ENCODE measurements at regions not wholly inside any gene's neighbourhood (a gene's known extent, or its start where the extent isn't known, plus 50 kb on each side); places are given as distances from the start of the nearest gene placed in this dataset.

DNA sequence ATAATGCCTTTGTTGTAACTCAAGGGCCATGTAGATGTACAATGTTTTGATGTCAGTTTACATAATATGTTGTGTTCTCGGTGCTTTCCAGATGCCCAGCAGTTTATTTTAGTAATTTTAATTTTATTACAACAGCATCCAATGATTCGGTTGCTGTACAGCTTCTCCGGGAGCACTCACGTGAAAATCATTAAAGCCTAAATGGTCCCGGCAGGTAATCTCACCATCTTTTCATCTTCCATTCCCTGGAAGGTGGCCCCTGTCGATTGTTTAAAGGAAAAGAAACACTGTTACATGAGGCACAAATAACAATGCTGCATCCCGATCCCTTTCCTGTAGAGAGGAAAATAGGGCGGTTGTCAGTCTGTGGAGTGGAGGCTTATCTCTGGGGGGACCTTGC is 498.1 kb downstream of the SLC4A3 start:
- no peak overlapping the region for H3K9ac ChIP-seq (ENCODE audit: insufficient read depth in 1 of 2, low read depth in 2 of 2, low read length in 2 of 2)
- no peak for ATAC-seq
- H3K9me1 ChIP-seq (ENCODE audit: control insufficient read depth, insufficient read depth, low read length): no peaks in the 10 kb centered on the region
- no peak overlapping the region for H3K4me2 ChIP-seq (ENCODE audit: insufficient read depth, low read length)
- no TSS peak for BruUV-seq (replicated peaks)
- TF ChIP-seq NR2C2 (CRISPR knock-in tag; IDR thresholded peaks at IDR 0.05): no peak
- TF ChIP-seq NR2C2 (tag; IDR thresholded peaks at IDR 0.05): no peak
- no peak for TF ChIP-seq NCOR1 (IDR thresholded peaks at IDR 0.05)
- no peak for TF ChIP-seq POLR2B (IDR thresholded peaks at IDR 0.05; ENCODE audit: low read depth, partially characterized antibody)
- no peak for TF ChIP-seq ZKSCAN1 (IDR thresholded peaks at IDR 0.05; ENCODE audit: low read depth, low read length)
- ChIA-PET POLR2A (no interaction called here), CTCF (ENCODE audit: low intra/inter-chr PET ratio) (no interaction called here)
- H3K4me1 ChIP-seq (replicated peaks in 1 of 2; ENCODE audit: control insufficient read depth in 2 of 2, insufficient read depth in 2 of 2, low read length in 2 of 2): no peaks in the 10 kb centered on the region
- FAIRE-seq: no peak
- DNase-seq (ENCODE audit: extremely low read depth in 1 of 4, low spot score in 3 of 4): no peak
- H2AFZ ChIP-seq (ENCODE audit: low read depth, low read length): no peak overlapping the region
- H4K20me1 ChIP-seq (replicated peaks; ENCODE audit: control insufficient read depth, insufficient read depth, low read length): no peaks in the 10 kb centered on the region
- in situ Hi-C loops (cut with MboI) (no loop called here), intact Hi-C loops (cut with micrococcal nuclease) (no loop called here)
- no peak overlapping the region for H3K4me3 ChIP-seq
- H3K36me3 ChIP-seq (ENCODE audit: control insufficient read depth, insufficient read depth, low read length): no peaks in the 10 kb centered on the region
- WGBS (ENCODE audit: insufficient coverage, low coverage, missing lambda C conversion rate): 0% methylated on average over 8 of the region's 8 CpGs
- H3K9me3 ChIP-seq (replicated peaks; ENCODE audit: control insufficient read depth, insufficient read depth, low read depth, low read length): no peaks in the 10 kb centered on the region
- no peaks in the 10 kb centered on the region for H3K27me3 ChIP-seq (ENCODE audit: control insufficient read depth in 2 of 2, insufficient read depth in 2 of 2, low read length in 2 of 2)
- H3K27ac ChIP-seq (ENCODE audit: extremely low read depth, low read depth, low read length): no peak overlapping the region
- H3K79me2 ChIP-seq (ENCODE audit: control insufficient read depth, insufficient read depth, low read length): no peaks in the 10 kb centered on the region

DNA sequence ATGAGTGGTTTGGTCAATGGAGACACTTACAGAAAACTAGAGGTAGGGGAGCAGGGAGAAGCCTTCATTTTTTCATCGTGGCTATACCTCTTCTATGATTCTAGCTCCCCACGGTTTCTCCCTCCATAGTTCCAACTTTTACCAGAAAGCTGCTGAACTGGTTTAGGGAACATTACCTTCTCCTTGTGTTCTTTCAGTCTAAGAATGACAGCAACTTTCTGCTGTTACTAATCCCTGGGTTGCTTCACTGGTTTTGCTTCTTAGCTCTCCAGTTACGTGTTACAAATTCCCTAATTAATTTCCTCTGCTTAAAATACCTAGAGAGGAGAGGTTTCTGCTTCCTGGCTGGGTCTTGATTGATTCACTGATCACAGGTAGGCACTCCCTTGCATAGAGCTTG is 499.9 kb downstream of the SLC4A3 start:
- DNase-seq (ENCODE audit: extremely low read depth in 1 of 4, low spot score in 3 of 4) (no peak), ATAC-seq (no peak), FAIRE-seq (no peak)
- Histone ChIP-seq H3K4me1 (replicated peaks in 1 of 2; ENCODE audit: control insufficient read depth in 2 of 2, insufficient read depth in 2 of 2, low read length in 2 of 2) (no peaks in the 10 kb centered on the region), H3K4me3 (no peak overlapping the region), H2AFZ (ENCODE audit: low read depth, low read length) (no peak overlapping the region), H3K36me3 (ENCODE audit: control insufficient read depth, insufficient read depth, low read length) (no peaks in the 10 kb centered on the region), H3K4me2 (ENCODE audit: insufficient read depth, low read length) (no peak overlapping the region), H3K9me3 (replicated peaks; ENCODE audit: control insufficient read depth, insufficient read depth, low read depth, low read length) (no peaks in the 10 kb centered on the region), H3K9me1 (ENCODE audit: control insufficient read depth, insufficient read depth, low read length) (no peaks in the 10 kb centered on the region), H3K27ac (ENCODE audit: extremely low read depth, low read depth, low read length) (no peak overlapping the region), H3K79me2 (ENCODE audit: control insufficient read depth, insufficient read depth, low read length) (no peaks in the 10 kb centered on the region), H3K27me3 (ENCODE audit: control insufficient read depth in 2 of 2, insufficient read depth in 2 of 2, low read length in 2 of 2) (no peaks in the 10 kb centered on the region), H4K20me1 (replicated peaks; ENCODE audit: control insufficient read depth, insufficient read depth, low read length) (no peaks in the 10 kb centered on the region), H3K9ac (ENCODE audit: insufficient read depth in 1 of 2, low read depth in 2 of 2, low read length in 2 of 2) (no peak overlapping the region)
- in situ Hi-C loops (cut with MboI) (no loop called here), intact Hi-C loops (cut with micrococcal nuclease) (no loop called here)
- WGBS (ENCODE audit: insufficient coverage, low coverage, missing lambda C conversion rate): 6% methylated on average over 3 of the region's 3 CpGs
- no TSS peak for BruUV-seq (replicated peaks)
- ChIA-PET POLR2A (no interaction called here), CTCF (ENCODE audit: low intra/inter-chr PET ratio) (no interaction called here)
- TF ChIP-seq SMARCA4 (IDR thresholded peaks at IDR 0.05): no peak
- TF ChIP-seq KDM2B (CRISPR knock-in tag; IDR thresholded peaks at IDR 0.05): no peak
- no peak for TF ChIP-seq ZNF589 (CRISPR knock-in tag; IDR thresholded peaks at IDR 0.05; ENCODE audit: low read depth)
- no peak for TF ChIP-seq ZFP30 (CRISPR knock-in tag; IDR thresholded peaks at IDR 0.05; ENCODE audit: borderline replicate concordance)

All from K562 (cell line).